NOMO-1 treated with dmso at 0.1 percent for 144 hours (cell line): ENCODE measurements at regions not wholly inside any gene's neighbourhood (a gene's known extent, or its start where the extent isn't known, plus 50 kb on each side); places are given as distances from the start of the nearest gene placed in this dataset.

ENCODE experiments used
- DNase-seq: peaks from one replicate; lab custom pipeline; 2025; ENCODE audit not compliant: unreplicated experiment; lab: John Stamatoyannopoulos, UW

DNA sequence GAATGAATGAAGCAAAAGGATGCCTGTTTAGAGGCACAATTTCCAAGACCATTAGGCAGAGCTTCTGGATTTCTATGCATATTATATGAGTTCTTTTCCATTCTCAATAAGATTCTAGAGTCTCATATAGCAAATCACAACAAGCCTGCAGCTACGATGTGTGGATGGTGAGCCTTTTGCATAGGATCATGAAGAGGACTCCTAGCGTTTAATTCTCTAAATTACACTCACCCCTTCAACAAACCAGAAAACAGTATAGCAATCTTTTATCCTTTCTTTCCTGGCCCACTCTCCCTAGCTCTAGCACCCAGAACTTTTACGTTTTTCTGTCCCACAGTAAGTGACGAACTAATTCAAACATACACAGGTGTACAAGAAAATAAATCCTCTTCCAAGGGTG is 293.1 kb upstream of the KLHL29 start:
- no peak for DNase-seq

DNA sequence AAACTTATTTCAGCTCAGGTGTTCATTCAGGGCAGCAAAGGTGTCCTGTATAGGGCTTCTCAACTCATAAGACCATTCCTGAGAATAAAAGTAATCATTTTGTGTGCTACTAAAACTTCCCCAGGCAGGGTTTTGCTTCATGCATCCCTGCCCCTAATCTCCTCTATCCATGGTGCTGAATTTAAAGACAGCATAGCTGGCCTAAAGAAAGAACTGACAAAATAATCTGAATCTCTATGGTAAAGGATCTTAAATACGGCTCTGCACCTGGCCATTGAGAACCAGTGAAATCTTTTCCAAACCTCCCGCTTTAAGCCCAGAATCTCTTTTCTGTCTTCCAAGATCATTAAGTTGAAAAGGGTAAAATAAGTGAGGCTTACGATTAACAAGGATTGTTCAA is 292.1 kb upstream of the KLHL29 start:
- no peak for DNase-seq

DNA sequence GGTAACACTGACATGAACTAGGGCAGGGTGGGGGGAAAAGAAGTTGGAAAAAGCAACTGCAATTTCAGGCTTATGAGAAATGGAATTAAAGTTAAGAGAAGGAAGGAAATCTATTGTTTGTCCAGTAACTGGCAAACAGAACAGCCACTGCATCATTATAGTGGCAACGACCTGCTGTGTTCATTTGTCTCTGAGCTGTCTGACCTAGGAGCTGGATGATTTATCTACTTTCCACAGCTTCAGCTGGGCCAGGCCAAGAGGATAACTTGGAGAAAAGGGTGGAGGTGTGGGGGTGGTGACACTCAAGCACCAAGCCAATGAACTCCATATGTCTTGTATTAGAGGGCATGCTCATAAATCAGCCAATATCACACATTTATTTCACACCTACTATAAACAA is 291.5 kb upstream of the KLHL29 start:
- no peak for DNase-seq

DNA sequence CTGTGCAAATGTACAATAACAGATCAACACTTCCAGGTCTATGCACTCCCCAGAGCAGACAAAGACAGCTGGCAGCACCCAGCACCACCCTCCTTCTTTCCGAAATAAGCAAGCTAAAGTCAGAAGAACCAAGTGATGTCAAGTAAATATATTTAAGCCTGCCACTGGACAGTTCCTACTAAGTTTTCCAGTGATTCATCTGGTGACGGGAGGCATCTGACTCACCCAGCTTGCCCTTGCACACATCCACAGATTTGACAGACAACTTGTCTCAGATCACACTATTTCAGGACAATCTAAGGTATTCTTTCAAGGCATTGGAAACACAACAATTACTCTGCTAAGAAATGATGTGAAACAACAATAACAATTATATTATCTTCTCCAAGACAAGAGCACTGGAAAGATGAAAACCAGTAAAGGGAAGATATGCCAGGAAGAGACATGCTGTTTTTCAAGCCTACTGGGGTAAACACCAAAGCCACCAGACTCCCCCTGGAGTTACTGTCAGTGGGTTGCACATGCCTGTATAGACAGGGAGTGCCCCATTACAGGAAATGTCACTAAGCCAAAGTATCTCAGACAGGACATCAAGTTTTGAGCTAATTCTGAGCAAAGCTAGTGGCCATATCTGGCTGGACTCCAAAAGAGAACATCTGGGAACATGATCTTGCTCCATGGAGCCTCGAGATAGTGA is 287.9 kb upstream of the KLHL29 start:
- no peak for DNase-seq

DNA sequence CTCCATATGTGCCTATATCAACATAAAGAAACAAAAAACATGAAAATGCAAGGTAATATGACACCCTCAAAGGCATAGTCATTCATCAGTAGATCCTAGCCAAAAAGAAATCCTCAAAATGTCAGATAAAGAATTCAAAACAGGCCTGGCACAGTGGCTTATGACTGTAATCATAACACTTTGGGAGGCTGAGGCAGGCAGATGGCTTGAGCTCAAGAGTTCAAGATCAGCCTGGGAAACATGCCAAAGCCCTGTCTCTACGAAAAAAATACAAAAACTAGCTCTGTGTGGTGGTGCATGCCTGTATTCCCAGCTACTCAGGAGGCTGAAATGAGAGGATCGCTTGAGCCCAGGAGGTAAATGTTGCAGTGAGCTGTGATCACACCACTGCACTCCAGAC is 284.6 kb upstream of the KLHL29 start:
- no peak for DNase-seq

DNA sequence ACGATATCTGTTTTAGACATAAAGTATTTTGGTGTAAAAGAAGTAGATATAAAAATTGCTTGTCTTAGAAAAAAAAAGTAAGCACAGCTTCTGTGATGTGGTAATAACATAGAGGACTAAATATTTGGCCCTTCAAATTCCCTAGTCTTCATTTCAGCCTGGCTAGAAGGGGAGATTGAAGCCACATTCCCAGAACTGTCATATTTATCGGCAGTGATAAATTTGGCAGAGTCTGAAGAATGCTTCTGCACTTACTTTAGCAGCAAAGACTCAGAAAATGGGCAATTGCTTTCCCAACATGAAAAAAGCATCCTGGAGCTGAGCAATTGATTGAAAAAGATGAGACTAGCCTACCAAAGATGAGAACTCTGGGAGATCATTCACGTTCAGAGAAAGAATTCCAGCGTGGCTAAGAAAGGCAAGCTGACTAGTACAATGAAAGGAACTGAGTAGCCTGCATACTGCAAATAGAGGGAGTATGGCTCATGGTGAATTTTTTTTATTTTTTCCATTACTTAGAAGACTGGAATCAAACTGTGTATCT is 278.7 kb upstream of the KLHL29 start:
- DNase-seq: no peak

DNA sequence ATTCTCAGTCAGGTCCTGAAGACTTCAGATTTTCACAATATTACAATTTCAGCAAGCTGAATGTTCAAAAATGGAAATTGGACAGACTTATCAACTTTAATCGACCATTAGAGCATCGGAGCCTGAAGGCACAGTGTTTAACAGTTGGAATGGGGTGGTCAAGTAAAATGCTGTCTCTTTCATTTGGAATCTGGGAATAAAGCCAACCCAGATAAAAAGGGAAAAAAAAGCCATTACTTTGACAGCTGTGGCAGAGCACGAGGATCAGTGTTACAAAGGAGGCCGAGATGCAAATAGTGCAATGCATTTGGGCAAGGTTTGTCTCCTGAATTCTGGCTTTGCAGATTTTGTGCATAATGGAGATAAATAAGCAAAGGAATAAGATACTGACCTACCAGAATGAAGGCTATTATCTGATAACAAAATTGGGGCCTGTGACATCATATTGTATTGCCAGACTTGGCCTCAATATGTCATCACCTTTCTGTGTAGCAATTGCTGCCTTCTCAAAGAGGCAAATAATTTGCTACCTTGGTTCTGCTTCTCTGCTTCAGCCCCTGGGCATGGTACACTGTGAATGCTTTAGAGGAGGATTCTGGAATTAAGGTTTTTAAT is 277.5 kb upstream of the KLHL29 start:
- no peak for DNase-seq

DNA sequence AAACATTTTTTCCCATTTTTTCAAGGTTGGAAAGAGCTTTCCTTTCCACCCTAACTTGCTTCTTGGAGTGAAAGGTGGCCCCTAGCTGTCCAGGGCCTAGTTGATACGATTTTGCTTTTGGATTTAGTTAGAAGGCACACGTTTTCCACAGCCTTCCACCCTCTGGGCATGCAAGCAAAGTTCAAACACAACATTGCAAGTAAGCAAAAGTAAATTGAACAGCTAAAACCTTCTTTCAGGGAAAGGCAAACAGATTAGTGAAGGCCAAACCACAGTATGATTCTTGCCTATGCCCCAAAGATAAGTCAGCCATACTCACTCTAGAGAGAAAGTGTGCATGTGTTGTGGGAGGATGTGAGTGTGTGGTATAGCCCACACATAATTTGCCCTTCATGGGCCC is 273.7 kb upstream of the KLHL29 start:
- no peak for DNase-seq

DNA sequence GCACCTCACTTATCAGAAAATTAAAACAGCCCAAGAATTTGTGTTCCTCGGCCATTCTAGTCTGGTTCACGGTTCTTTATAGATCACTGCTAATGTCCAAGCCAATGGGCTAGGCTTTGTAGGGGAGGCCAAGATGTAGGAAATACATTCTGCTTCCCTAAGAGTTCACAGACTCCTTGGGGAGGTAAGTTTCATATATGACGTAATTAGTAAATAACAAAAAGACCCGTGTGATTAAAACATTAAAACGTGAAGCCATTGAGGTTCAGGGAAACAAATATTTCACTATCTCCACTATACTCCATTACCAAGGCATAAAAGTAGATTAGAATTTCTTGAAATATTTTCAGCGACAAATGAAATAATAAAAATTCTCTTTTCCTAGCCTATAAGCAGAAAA is 272.5 kb upstream of the KLHL29 start:
- no peak for DNase-seq

DNA sequence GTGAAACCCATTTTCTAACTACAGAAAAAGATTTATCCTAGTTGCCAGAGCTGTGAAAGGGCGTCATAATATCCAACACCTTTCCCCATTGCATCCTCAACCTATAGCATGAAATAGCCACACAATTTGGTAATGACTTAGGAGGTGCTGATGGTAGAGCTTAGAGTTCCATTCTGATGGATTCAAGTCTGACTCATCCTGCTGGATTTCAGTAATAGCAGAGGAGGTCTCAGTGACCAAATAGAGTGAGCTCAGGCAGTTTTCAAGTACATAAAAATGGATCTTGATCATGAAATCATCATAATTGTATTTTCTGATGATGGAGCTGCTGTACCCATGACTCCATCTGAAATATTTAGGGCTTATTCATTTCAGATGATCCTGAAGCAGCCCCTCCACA is 270.7 kb upstream of the KLHL29 start:
- no peak for DNase-seq

DNA sequence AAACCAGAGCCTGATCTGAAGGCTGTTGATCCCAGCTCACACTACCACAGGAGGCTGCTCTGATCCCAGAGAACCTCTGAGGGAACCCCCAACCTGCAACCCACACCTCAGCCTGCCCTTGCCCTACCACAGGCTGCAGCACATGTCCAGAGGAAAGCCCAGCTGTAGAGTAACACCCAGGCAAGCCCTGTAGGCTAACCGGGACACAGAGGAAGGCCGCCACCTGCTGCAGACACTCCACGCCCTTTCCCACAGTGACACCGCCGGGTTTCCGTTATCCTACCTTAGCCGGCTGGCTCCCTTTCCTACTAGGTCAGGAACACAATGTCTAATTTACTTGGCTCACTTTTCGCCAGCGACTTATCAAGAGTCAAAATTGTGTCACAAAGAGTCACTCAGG is 266.7 kb upstream of the KLHL29 start:
- DNase-seq: no peak

DNA sequence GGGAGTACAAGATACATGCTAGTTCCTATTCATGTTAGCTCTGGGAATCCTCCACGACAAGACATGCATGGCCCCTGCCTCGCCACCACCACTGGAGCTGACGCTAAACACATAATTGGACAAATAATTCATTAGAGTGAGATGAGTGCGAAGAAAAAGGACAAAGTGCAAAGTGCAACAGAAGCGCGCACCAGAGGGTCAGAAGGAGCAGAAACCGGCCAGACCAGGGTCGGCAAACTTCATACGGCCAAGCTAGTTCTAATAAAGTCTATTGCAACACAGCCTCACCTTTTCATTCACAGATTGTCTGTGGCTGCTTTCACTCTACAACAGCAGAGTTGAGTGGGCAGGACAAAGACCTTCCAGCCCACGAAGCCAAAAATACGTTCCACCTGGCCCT is 266.1 kb upstream of the KLHL29 start:
- DNase-seq: no peak

DNA sequence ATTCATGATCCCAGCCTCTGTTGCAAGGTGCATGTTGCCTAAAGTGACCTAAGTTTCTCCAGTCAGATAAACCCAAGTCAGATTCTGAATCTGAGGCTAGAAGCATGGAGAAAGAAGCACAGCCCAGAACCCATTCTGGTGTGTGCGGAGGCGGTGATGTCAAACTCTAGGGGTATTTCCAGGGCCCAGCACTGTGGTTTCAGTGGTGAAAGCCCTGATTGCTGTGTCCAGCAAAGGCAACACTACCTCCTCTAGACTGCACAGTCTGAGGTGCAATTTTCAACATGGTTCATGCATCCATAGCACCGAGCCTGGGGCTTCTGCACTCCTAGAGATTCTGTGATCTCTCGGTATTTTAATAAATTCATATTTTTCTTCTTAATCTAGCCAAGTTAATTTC is 264.8 kb upstream of the KLHL29 start:
- no peak for DNase-seq

DNA sequence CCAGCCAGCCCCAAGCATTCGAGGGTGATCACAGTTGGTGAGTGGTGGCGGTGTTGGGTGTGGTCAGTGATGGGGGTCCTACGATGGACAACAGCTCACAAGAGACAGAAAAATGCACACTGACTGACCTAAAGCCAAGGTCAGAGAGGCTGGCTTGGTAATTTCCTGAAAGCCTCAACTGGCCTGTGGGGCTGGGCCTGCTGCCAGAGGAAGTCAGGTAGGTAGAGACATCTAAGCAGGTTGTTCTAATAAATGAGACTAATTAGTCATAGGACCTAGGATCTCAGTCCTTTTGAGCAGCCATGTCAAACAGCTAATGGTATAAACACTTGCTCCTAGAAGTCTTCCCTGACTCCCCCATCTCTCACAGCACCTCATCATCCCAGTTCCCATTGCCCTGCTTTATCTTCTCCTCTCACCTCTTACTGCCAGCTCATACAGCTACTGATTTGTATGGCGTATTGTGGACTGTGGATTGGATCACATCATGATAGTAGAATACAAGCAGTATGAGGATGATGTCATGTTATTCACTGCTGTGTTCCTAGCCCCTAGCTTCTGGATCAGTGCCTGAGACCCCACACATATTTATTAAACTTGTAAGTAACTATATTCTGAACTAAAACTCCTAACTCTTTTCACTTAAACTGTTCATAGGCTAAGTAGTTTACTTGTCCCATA is 262.9 kb upstream of the KLHL29 start:
- no peak for DNase-seq

DNA sequence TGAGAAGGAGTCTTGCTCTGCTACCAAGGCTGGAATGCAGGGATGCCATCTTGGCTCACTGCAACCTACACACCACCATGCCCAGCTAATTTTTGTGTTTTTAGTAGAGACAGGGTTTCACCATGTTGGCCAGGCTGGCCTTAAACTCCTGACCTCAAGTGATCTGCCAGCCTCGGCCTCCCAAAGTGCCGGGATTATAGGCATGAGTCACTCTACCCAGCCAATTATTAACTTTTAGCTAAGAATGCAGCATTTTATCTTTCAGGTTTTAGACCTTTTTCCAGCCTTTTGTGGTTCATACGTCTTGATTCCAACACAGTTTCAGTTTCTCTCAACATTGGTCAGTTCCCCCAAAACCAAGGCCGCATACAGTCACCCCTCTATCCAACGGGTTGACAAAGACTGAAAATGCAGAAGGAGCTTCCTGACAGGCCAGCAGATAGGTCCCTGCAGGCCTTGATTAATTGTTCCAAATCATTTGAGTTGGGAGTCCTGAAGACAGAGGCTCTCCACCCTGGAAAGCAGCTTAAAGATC is 262.2 kb upstream of the KLHL29 start:
- DNase-seq: no peak

DNA sequence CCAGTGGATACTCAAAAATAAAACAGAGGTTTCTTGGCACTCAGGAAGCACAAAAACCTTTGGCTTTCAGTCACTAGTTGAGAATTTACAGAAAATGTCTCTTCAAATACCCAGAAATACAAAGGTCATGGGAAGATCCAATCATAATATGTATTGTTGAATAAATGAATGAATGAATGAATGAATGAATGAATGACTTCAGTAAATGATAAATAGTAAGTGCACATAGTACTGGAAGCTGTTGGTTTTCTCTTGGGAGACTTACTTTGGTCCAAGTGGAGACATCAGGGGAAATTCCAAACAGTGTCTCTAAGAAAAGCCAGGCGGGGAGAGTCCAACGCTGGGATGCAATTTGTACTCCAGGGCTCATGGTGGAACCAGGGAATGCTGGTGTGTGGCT is 261.3 kb upstream of the KLHL29 start:
- DNase-seq: no peak

DNA sequence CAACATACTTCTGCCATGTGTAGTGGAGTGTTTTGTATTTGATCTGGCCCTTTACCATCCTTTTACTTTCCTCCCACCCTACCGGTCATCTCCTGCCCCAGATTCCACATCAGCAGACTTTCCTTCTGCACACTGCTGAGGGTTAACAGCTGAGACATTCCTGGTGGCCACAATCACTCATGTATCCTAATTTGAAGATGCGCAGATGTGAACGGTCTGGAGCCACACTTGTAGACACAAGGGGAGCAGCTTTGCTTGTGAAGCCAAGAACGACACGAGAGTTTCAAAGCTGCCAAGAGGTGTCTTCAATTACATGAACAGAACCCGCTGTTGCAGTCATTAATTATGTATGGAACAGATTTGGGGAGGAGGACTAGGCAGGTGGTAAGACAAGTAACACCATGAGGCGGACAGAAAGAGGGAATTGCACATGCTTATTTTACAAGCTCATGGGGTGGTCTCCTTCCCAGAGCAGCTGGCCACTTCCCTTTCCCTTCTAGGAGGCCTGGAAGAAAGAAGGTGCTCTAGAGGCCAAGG is 260.7 kb upstream of the KLHL29 start:
- no peak for DNase-seq

DNA sequence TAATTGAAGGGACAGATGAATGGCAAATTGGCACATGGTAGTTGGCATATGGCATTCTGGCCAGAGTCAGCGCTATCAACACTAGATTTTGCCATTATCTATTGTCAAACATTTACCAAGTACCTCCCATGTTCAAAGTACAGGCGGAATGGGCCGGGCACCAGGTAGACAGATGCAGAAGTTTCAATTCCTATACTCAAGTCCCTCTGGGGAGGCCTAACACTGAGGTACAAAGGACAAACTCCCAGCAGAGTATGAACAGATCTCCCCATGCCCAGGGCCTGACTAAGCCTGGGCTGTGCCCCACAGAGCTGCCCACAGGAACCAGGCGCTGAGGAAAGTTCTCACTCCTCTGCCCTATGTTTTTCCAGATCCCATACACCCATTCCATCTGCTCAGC is 257.5 kb upstream of the KLHL29 start:
- no peak for DNase-seq

DNA sequence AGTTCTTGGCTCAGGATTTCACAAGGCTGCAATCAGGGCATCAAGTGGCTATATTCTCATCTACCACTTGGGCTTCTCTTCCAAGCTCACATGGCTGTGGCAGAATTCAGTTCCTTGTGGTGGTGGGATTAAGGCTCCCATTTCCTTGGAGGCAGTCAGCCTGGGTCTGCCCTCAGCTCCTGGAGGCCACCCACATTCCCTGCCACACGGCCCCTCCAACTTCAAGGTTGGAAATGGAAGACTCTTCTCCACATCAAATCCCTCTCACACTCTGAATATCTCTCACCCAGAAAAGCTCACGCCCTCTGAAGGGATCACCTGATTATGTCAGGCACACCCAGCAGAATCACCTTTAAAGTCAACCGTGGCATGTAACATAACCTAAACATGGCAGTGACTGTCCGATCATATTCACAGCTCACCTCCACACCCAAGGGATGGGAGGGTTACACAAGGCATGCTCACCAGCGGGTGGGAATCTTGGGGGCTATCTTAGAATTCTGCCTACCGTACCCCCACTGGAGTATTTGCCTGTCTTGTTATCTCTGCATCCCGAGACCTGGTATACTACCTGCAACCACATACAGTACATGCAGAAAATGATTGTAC is 256.2 kb upstream of the KLHL29 start:
- no peak for DNase-seq

DNA sequence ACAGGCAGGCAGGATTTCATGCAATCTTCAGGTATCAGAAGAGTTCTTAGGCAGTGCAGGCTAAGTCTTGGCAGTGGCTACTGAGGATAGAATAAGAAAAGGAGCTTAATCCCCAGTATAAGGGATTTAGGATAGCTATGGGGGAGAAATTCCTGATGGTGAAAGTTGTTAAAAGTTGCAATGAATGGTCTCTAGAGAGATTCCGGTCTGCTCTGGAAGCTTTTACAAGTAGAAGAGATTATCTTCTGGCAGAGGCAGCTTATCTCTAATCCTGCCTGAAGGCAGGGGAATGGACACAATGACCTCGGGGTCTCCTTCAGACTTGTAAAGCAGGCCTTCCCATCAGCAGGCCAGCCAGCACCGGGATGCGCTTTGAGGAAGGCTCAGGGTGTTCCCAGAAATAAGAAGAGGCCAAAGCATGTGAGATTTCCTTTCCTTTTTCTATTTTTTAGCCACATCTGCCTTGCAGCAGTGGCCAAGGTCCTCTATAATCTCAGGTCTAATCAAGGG is 253.9 kb upstream of the KLHL29 start:
- DNase-seq: no peak

DNA sequence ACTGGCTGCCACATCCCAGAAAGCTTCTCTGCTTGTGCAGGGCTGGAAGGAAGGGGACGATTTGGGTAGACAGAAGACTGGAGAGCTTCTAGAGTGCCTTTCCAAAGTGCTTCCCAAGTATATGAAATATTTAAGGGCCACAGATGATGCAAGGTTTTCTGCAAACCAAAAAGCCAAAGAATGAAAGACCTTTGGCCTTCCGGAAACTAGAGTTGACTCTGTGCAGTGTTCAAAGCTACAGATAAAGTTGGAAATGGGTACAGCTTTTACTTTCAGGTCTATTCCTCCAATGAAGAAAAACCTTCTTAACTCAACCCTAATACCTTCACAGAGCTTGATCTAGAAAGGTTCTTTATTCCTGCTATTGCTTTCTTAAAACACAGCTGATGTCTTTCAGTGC is 253.0 kb upstream of the KLHL29 start:
- no peak for DNase-seq
